Stimulated activated CD4-positive, alpha-beta T cell treated with anti-CD3 and anti-CD28 coated beads, TNF-alpha, amount 100 ng/mL, for 1 hour (primary cell): ENCODE measurements at regions not wholly inside any gene's neighbourhood (a gene's known extent, or its start where the extent isn't known, plus 50 kb on each side); places are given as distances from the start of the nearest gene placed in this dataset.

Experiments used
- DNase-seq, 3 donors: peaks; one replicate each; pipeline ENCODE4 v3.0.0-alpha.2; 2020; ENCODE audit warnings: low read depth in 3 of 3, low spot score in 1 of 3

- no peak for DNase-seq
Measured at GRCh38 chr9:126235336-126236243, 91.0 kb upstream of the MVB12B start.

DNA sequence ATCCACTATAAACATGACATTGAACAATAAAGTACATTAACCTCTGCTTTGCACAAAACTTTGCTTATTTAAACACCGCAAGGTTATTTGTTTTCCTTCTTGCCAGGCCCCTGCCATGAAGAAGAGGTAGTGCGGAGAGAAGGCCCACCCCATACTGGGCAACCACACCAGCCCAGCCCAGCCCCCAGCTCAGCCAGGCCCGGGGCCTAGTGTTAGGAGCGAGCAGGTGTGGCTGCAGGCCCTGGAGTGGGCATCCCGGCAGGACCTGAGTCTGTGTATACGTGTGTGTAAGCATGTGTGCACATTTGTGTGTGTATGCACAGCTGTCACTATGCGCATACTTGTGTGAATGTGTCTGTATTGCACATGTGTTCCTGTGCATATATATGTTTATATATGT lies 90.4 kb upstream of the MVB12B start:
- no peak for DNase-seq

- no peak for DNase-seq
Measured at GRCh38 chr9:126238415-126238814, 88.2 kb upstream of the MVB12B start.

DNA sequence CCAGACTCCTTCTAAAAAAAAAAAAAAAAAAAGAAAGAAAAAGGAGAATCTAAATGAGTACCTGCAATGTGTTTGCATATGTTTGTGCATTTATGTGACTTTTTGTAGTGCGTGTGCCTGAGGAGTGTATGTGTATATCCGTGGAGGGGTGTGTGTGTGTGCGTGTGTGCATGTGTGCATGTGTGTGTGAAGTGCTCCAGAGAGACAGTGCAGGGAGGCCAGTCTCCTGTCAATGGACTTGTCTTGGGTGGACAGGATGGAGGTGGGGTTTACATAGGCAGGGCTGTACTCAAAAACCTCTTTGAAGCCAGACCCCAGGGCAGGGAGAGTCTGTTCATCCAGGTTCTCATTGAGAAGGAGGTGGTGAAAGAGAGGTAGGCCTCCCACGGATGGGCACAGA lies 87.1 kb upstream of the MVB12B start:
- DNase-seq = no peak

GRCh38 chr9:126240835-126241234 lies 85.8 kb upstream of the MVB12B start:
- DNase-seq = no peak

DNA sequence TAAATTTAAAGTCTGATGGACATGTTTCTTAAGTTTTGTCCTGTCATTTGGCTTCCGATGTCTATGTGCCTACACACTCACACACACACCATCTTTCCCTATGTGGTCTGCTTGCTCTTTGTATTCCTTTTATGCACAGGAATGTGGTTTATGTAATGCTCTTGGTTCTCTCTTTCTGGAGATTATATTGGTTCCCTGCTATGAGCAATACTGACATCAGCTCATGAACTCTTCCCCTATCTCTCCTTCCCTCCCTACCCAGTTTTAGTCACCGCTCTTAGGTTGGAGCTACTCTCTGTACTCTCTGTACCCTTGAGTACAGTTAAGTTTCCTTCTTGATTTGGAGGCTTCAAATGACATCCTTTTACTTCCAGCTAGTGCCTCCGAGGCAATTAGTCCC lies 77.9 kb upstream of the MVB12B start:
- no peak for DNase-seq

- DNase-seq = no peak
Measured at GRCh38 chr9:126261584-126262356, 64.9 kb upstream of the MVB12B start.

GRCh38 chr9:126262738-126263137 lies 63.9 kb upstream of the MVB12B start:
- DNase-seq = no peak

DNA sequence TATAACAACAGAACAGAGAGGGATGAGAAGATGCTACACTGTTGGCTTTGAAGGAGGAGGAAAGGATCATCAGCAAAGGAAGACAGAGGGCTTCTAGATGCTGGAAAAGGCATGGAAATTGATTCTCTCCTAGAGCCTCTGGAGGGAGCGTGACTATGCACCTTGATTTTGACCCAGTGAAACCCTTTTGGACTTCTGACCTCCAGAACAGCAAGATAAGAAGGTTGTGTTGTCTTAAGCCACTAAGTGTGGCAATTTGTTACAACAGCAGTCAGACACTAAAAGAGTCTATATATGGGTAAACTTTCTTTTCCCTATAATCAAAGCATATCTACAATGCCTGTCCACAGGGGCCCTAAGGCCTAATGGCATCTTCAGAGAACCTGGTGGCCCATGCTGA lies 56.1 kb upstream of the MVB12B start:
- no peak for DNase-seq

DNA sequence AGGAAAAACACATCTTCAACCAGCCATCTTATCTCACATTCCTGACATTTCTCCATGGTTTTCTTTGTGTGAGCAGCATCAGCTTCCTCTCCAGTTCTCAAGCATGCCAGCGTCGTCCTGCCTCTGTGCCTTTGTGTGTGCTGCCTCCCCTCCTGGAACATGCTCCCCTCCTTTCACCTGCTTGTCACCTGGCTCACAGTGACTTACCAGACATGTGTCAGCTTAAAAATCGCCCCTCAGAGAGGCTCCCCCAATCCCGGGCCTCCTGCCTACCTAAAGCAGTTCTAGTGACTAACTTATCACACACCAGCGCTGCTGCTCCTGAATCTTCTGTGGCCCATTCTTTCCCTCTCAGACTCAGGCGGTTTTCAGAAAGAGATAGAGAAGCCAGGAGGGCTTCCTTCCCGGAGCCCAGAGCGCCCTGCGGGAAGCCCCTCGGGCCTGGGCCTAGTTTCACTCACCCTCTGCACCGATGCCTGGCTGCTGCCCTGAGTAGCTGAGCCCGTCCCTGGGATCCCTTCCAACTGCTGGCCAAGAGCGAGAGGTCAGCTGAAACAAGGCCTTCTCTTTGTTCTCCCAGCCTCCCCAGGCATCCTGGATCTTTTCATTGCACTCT lies 51.1 kb upstream of the MVB12B start:
- DNase-seq = no peak

DNA sequence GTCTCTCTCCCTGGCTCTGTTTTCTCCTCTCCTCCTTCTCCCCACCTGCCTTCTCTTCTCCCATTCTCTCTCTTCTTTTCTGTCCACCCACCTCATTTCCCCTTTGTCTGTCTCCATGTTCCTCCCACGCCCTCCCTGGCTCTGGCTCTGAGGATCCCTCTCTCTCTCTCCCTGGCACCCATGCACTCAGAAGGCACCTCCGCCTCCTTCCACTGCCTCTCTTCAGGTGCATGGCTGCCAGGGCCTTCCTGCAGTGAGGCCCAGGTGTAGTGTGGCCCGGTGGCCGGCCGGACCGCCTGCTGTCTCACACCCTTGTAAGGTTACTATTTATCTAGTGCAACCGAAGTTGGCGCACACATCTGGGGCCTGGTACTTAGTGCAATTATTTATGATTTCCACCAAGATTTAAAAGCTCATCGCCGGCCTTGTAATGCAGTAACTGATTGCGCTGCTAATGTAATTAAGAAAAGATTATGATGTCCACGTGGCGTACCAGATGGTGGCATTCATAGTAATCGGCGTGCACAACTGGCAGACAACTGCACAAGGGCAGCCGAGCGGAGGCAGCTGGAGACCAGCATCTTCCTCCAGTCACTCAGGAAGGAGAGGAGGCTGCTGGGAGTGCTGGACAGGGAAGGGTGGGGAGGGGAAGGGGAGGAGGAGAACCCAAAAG lies 50.4 kb upstream of the MVB12B start:
- DNase-seq = no peak
